ENCODE measurements at regions not wholly inside any gene's neighbourhood (a gene's known extent, or its start where the extent isn't known, plus 50 kb on each side); places are given as distances from the start of the nearest gene placed in this dataset.
A peak's percentile ranks its signal among the peaks of the same experiment; 100 is the strongest.
"Not testable (repeated sequence)": the region's sequence is repeated elsewhere in the genome, so short reads cannot be mapped to it uniquely, and the experiment has no call there.

DNA sequence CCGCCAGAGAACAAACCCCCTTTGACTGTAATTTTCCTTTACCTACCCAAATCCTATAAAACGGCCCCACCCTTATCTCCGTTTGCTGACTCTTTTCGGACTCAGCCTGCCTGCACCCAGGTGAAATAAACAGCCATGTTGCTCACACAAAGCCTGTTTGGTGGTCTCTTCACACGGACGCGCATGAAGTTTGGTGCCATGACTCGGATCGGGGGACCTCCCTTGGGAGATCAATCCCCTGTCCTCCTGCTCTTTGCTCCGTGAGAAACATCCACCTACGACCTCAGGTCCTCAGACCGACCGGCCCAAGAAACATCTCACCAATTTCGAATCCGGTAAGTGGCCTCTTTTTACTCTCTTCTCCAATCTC, 52.1 kb upstream of the FAM124A start:
- not testable (repeated sequence) for ATAC-seq (replicated peaks); H3K27ac Mint-ChIP-seq; H3K4me3 Mint-ChIP-seq; H3K9me3 Mint-ChIP-seq; H3K4me1 Mint-ChIP-seq; H3K36me3 Mint-ChIP-seq (ENCODE audit: low read depth)
- H3K27me3 Mint-ChIP-seq = peaks cover 37% of the 10 kb centered on the region

DNA sequence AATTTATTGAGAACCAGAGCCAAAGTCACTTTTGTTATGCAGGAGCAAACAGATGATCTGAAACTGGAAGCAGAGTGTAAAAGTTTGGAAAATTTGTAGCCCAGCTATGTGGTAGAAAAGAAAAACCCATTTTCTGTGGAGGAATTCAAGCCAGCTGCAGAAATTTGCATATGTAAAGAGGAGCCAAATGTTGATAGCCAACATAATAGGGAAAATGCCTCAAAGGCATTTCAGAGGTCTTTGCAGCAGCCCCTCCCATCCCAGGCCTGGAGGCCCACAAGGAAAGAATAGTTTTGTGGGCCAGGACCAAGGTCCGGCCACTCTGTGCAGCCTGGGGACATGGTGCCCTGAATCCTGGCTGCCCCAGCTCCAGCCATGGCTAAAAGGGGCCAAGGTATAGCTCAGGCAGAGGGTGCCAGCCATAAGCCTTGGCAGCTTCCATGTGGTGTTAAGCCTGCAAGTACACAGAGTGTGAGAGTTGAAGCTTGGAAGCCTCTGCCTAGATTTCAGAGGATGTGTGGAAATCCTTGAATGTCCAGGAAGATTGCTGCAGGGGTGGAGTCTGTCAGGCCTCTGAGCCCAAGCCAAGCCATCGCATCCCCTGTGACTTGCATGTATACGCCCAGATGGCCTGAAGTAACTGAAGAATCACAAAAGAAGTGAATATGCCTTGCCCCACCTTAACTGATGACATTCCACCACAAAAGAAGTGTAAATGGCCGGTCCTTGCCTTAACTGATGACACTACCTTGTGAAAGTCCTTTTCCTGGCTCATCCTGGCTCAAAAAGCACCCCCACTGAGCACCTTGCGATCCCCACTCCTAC, 52.7 kb upstream of the FAM124A start:
- H3K27ac Mint-ChIP-seq; ATAC-seq (replicated peaks); H3K4me3 Mint-ChIP-seq; H3K36me3 Mint-ChIP-seq (ENCODE audit: low read depth); H3K4me1 Mint-ChIP-seq; H3K9me3 Mint-ChIP-seq: not testable (repeated sequence)
- peaks cover 43% of the 10 kb centered on the region for H3K27me3 Mint-ChIP-seq

DNA sequence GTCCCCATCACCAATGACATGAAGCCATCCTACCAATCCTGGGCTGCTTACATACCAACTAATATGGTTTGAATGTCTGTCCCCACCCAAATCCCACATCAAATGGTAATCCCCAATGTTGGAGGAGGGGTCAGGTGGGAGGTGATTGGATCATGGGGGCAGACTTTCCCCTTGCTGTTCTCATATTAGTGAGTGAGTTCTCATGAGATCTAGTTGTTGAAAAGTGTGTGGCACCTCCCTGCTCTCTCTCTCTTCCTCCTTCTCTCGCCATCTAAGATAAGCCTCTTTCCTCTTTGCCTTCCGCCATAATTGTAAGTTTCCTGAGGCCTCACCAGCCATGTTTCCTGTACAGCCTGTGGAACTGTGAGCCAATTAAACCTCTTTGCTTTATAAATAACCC, 53.6 kb upstream of the FAM124A start:
- ATAC-seq (replicated peaks) = no peak
- no peaks in the 10 kb centered on the region for H3K36me3 Mint-ChIP-seq (ENCODE audit: low read depth)
- H3K9me3 Mint-ChIP-seq = no peaks in the 10 kb centered on the region
- no peaks in the 10 kb centered on the region for H3K4me1 Mint-ChIP-seq
- peaks cover 45% of the 10 kb centered on the region for H3K27me3 Mint-ChIP-seq
- no peak overlapping the region for H3K4me3 Mint-ChIP-seq
- no peak overlapping the region for H3K27ac Mint-ChIP-seq

DNA sequence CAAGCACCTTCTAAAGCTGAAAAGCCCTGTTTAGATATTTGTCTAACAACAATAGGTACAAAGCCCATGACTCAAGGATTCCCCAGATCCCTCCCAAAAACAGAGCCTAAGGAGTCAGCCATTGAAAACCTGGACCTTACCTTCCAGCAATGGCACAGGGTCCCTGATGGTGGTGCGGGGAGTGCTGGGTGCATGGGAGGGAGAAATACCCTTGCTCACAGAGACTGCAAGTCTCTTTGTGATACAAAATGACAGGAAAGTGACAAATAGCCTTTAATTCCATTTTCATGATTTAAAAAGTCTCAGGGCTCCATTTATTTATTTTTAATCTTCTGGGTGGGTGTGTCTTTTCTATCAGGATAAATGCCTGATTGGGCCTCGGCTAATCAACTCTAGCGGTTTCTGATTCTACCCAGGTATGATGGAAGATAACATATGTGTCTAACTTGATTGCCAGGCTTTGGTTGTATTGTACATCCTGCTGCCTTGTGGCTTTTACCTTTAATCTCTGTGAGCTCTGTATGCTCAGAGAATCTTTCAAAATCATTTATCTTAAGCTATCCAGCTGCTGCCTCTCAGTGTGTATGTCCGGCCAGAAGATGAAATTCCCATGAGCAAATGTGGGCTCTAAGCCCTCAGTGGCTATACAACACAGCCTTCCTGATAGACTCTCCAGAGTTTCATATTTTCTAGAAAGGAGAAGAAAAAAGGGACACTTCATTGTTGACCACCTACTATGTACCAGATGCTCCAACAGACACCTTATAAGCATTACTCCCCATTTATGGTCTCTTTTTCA, 54.6 kb upstream of the FAM124A start:
- no peaks in the 10 kb centered on the region for H3K36me3 Mint-ChIP-seq (ENCODE audit: low read depth)

DNA sequence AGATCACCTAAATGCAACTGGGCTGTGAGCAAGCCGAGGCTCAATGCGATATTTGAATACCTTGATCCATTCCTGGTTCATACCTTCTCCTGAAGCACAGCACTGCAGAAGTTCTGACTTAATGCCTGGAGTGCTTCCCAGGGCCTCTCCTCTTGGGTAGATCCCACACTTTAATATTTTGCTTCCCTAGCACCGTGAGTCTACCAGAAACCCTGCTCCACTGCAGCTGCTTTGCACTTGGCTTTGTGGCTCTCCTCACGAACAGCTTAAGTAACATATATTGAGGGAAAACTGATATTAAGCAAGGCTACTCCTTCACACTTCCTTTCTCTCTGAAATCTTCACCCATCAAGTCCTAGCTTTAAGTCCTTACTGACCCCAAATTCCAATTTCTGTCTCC, 51.6 kb upstream of the C13orf42 start:
- Mint-ChIP-seq H3K4me3 (no peak overlapping the region), H3K27ac (peak overlapping the region; percentile 39), H3K9me3 (no peaks in the 10 kb centered on the region), H3K36me3 (ENCODE audit: low read depth) (no peaks in the 10 kb centered on the region), H3K27me3 (peaks cover 22% of the 10 kb centered on the region), H3K4me1 (no peaks in the 10 kb centered on the region)
- ATAC-seq (replicated peaks) = no peak

More for the DNA sequence above, 54.6 kb upstream of the FAM124A start:
- ATAC-seq (replicated peaks) = no peak
- no peaks in the 10 kb centered on the region for H3K4me1 Mint-ChIP-seq
- H3K4me3 Mint-ChIP-seq = no peak overlapping the region
- no peak overlapping the region for H3K27ac Mint-ChIP-seq
- no peaks in the 10 kb centered on the region for H3K9me3 Mint-ChIP-seq
- peaks cover 49% of the 10 kb centered on the region for H3K27me3 Mint-ChIP-seq
